Lower leg skin (tissue), 4 donors: ENCODE measurements at regions not wholly inside any gene's neighbourhood (a gene's known extent, or its start where the extent isn't known, plus 50 kb on each side); places are given as distances from the start of the nearest gene placed in this dataset.

Experiments
- DNase-seq, 2 donors: peaks; one replicate each; pipeline ENCODE4 v3.0.0-alpha.2; 2019; ENCODE audit warnings: low spot score in 2 of 2
- H3K4me3 ChIP-seq: fragments of 200-600 bp; sonication (generic); 2 replicates; pipeline ENCODE4 v1.5.1; 2017; ENCODE audit warnings: mild to moderate bottlenecking, low read depth; ENCODE audit not compliant: poor library complexity, severe bottlenecking
- POLR2A ChIP-seq, 2 donors: fragments of 450-650 bp; IDR thresholded peaks; one replicate each; pipeline ENCODE4 v1.6.1; 2016 to 2017; ENCODE audit warnings: antibody characterized with exemption in 2 of 2, mild to moderate bottlenecking in 1 of 2, moderate library complexity in 1 of 2
- WGBS, 2 donors: methylation state at CpG; one replicate each; pipeline ENCODE4 v1.1.5; 2018; 5-methylcytosine and 5-hydroxymethylcytosine counted together
- intact Hi-C: fragments of 100-400 bp; cut with DNase I; formaldehyde crosslinking; loops from one replicate; pipeline ENCODE4 v1.15.0; 2023; ENCODE audit warnings: low total_unique reads
- TF ChIP-seq, protein P1 (sequence below), 3 donors: fragments of 450-650 bp; IDR thresholded peaks; one replicate each; pipeline ENCODE4 v1.5.1; 2016; ENCODE audit warnings: antibody characterized with exemption in 3 of 3, mild to moderate bottlenecking in 3 of 3, moderate library complexity in 2 of 3

DNA sequence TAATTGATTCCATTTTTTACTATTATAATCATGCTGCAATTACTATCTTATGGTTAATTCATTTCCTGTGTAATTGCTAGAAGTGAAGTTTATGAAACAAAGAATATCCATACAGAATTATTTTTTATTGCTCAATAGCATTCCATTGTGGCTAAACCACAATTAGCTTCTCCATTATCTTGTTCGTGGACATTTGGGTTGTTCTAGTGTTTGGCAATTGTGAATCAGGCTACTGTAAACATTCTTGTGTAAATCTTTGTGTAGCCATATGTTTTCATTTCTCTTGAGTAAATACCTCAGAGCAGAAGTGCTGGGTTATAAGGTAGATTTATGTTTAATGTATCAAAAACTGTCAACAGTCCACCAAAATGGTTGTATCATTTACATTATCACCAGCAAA is 341.1 kb downstream of the MAT2B start:
- TF ChIP-seq, protein P1, sequence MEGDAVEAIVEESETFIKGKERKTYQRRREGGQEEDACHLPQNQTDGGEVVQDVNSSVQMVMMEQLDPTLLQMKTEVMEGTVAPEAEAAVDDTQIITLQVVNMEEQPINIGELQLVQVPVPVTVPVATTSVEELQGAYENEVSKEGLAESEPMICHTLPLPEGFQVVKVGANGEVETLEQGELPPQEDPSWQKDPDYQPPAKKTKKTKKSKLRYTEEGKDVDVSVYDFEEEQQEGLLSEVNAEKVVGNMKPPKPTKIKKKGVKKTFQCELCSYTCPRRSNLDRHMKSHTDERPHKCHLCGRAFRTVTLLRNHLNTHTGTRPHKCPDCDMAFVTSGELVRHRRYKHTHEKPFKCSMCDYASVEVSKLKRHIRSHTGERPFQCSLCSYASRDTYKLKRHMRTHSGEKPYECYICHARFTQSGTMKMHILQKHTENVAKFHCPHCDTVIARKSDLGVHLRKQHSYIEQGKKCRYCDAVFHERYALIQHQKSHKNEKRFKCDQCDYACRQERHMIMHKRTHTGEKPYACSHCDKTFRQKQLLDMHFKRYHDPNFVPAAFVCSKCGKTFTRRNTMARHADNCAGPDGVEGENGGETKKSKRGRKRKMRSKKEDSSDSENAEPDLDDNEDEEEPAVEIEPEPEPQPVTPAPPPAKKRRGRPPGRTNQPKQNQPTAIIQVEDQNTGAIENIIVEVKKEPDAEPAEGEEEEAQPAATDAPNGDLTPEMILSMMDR (IDR thresholded peaks at IDR 0.05): no peak
- TF ChIP-seq POLR2A (IDR thresholded peaks at IDR 0.05): no peak
- intact Hi-C loops: no loop called here
- 19 to 48% methylated on average over 1 of the region's 1 CpG for WGBS, 2 donors
- no peak overlapping the region for H3K4me3 ChIP-seq
- no peak for DNase-seq

GRCh38 chr5:163855754-163856153 is 350.3 kb downstream of the MAT2B start:
- H3K4me3 ChIP-seq: no peak overlapping the region
- DNase-seq: no peak
- TF ChIP-seq POLR2A (IDR thresholded peaks at IDR 0.05): no peak
- TF ChIP-seq, protein P1 (IDR thresholded peaks at IDR 0.05): no peak
- intact Hi-C loops: no loop called here
- 77 to 89% methylated on average over 1 of the region's 1 CpG for WGBS, 2 donors

DNA sequence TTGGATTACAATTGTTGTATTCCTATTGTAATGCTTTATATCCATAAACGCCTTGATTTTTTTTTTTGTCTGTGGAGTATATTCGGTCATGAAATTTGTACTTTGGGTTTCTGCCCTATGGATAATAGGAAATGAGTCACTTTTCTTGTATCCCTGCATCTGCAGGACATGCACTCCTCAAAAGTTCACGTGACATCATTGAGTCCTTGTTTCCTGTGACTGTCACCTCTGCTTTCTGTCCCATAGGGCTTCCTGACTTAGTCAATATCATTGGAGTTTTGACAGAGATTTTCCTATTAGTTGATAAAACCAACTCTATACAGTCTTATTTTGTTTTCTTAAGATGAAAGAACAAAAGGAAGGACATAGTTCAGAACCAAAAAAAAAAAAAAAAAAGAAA is 356.3 kb downstream of the MAT2B start:
- TF ChIP-seq POLR2A (IDR thresholded peaks at IDR 0.05): no peak
- TF ChIP-seq, protein P1 (IDR thresholded peaks at IDR 0.05): no peak
- intact Hi-C loops: no loop called here
- no peak for DNase-seq
- no peak overlapping the region for H3K4me3 ChIP-seq
- WGBS, 2 donors: 64 to 73% methylated on average over 3 of the region's 3 CpGs

- no peak overlapping the region for H3K4me3 ChIP-seq
- WGBS, 2 donors: 27 to 50% methylated on average over 2 of the region's 2 CpGs
- no peak for DNase-seq
- intact Hi-C loops: no loop called here
- TF ChIP-seq POLR2A (IDR thresholded peaks at IDR 0.05): no peak
These were observed 361.9 kb downstream of the MAT2B start for GRCh38 chr5:163867324-163867723.

- H3K4me3 ChIP-seq: no peak overlapping the region
- DNase-seq: no peak
- WGBS, 2 donors: 72 to 81% methylated on average over 3 of the region's 3 CpGs
- intact Hi-C loops: no loop called here
- TF ChIP-seq, protein P1 (IDR thresholded peaks at IDR 0.05): no peak
- no peak for TF ChIP-seq POLR2A (IDR thresholded peaks at IDR 0.05)
These were observed 362.3 kb downstream of the MAT2B start for GRCh38 chr5:163867738-163868137.

GRCh38 chr5:163869581-163869980 is 364.2 kb downstream of the MAT2B start:
- intact Hi-C loops: no loop called here
- TF ChIP-seq, protein P1 (IDR thresholded peaks at IDR 0.05): no peak
- no peak for TF ChIP-seq POLR2A (IDR thresholded peaks at IDR 0.05)
- DNase-seq: no peak
- 78 to 85% methylated on average over 6 of the region's 6 CpGs for WGBS, 2 donors
- no peak overlapping the region for H3K4me3 ChIP-seq
